ENCODE measurements at regions not wholly inside any gene's neighbourhood (a gene's known extent, or its start where the extent isn't known, plus 50 kb on each side); places are given as distances from the start of the nearest gene placed in this dataset.

- Histone ChIP-seq H3K4me3 (ENCODE audit: low read depth in 1 of 2, low read length in 2 of 2) (no peak overlapping the region), H3K27me3 (ENCODE audit: control insufficient read depth in 1 of 2, insufficient read depth in 2 of 2, low read length in 2 of 2) (no peaks in the 10 kb centered on the region), H3K9ac (ENCODE audit: low read length) (no peak overlapping the region), H3K27ac (ENCODE audit: low read depth, low read length) (no peak overlapping the region), H3K4me1 (ENCODE audit: insufficient read depth, low read length) (peaks cover 12% of the 10 kb centered on the region), H3K9me3 (ENCODE audit: low read length) (no peaks in the 10 kb centered on the region), H3K36me3 (ENCODE audit: insufficient read depth, low read length) (no peaks in the 10 kb centered on the region)
Measured at GRCh38 chr2:136651456-136652010, 113.8 kb upstream of the THSD7B start.

GRCh38 chr2:136647039-136647438 is 118.3 kb upstream of the THSD7B start:
- no peaks in the 10 kb centered on the region for H3K9me3 ChIP-seq (ENCODE audit: low read length)
- H3K27me3 ChIP-seq (ENCODE audit: control insufficient read depth in 1 of 2, insufficient read depth in 2 of 2, low read length in 2 of 2) = no peaks in the 10 kb centered on the region
- H3K9ac ChIP-seq (ENCODE audit: low read length) = no peak overlapping the region
- no peak overlapping the region for H3K27ac ChIP-seq (ENCODE audit: low read depth, low read length)
- H3K4me3 ChIP-seq (ENCODE audit: low read depth in 1 of 2, low read length in 2 of 2) = no peak overlapping the region
- peaks cover 8% of the 10 kb centered on the region for H3K4me1 ChIP-seq (ENCODE audit: insufficient read depth, low read length)
- H3K36me3 ChIP-seq (ENCODE audit: insufficient read depth, low read length) = no peaks in the 10 kb centered on the region

- Histone ChIP-seq H3K36me3 (ENCODE audit: insufficient read depth, low read length) (no peaks in the 10 kb centered on the region), H3K4me3 (ENCODE audit: low read depth in 1 of 2, low read length in 2 of 2) (no peak overlapping the region), H3K9ac (ENCODE audit: low read length) (no peak overlapping the region), H3K9me3 (ENCODE audit: low read length) (no peaks in the 10 kb centered on the region), H3K27me3 (ENCODE audit: control insufficient read depth in 1 of 2, insufficient read depth in 2 of 2, low read length in 2 of 2) (no peaks in the 10 kb centered on the region), H3K4me1 (ENCODE audit: insufficient read depth, low read length) (peaks cover 8% of the 10 kb centered on the region), H3K27ac (ENCODE audit: low read depth, low read length) (no peak overlapping the region)
Measured at GRCh38 chr2:136645236-136645828, 120.0 kb upstream of the THSD7B start.

- Histone ChIP-seq H3K27ac (ENCODE audit: low read depth, low read length) (no peak overlapping the region), H3K9me3 (ENCODE audit: low read length) (no peaks in the 10 kb centered on the region), H3K4me1 (ENCODE audit: insufficient read depth, low read length) (peaks cover 27% of the 10 kb centered on the region), H3K9ac (ENCODE audit: low read length) (no peak overlapping the region), H3K36me3 (ENCODE audit: insufficient read depth, low read length) (no peaks in the 10 kb centered on the region), H3K4me3 (ENCODE audit: low read depth in 1 of 2, low read length in 2 of 2) (no peak overlapping the region), H3K27me3 (ENCODE audit: control insufficient read depth in 1 of 2, insufficient read depth in 2 of 2, low read length in 2 of 2) (no peaks in the 10 kb centered on the region)
Measured at GRCh38 chr2:136639651-136640050, 125.7 kb upstream of the THSD7B start.

GRCh38 chr2:136638193-136638592 is 127.2 kb upstream of the THSD7B start:
- no peak overlapping the region for H3K4me3 ChIP-seq (ENCODE audit: low read depth in 1 of 2, low read length in 2 of 2)
- no peaks in the 10 kb centered on the region for H3K9me3 ChIP-seq (ENCODE audit: low read length)
- no peak overlapping the region for H3K9ac ChIP-seq (ENCODE audit: low read length)
- no peaks in the 10 kb centered on the region for H3K36me3 ChIP-seq (ENCODE audit: insufficient read depth, low read length)
- peaks cover 27% of the 10 kb centered on the region for H3K4me1 ChIP-seq (ENCODE audit: insufficient read depth, low read length)
- no peaks in the 10 kb centered on the region for H3K27me3 ChIP-seq (ENCODE audit: control insufficient read depth in 1 of 2, insufficient read depth in 2 of 2, low read length in 2 of 2)
- no peak overlapping the region for H3K27ac ChIP-seq (ENCODE audit: low read depth, low read length)

GRCh38 chr2:136637402-136637801 is 127.9 kb upstream of the THSD7B start:
- peaks cover 27% of the 10 kb centered on the region for H3K4me1 ChIP-seq (ENCODE audit: insufficient read depth, low read length)
- H3K27ac ChIP-seq (ENCODE audit: low read depth, low read length) = no peak overlapping the region
- no peak overlapping the region for H3K4me3 ChIP-seq (ENCODE audit: low read depth in 1 of 2, low read length in 2 of 2)
- no peaks in the 10 kb centered on the region for H3K27me3 ChIP-seq (ENCODE audit: control insufficient read depth in 1 of 2, insufficient read depth in 2 of 2, low read length in 2 of 2)
- no peaks in the 10 kb centered on the region for H3K9me3 ChIP-seq (ENCODE audit: low read length)
- no peak overlapping the region for H3K9ac ChIP-seq (ENCODE audit: low read length)
- H3K36me3 ChIP-seq (ENCODE audit: insufficient read depth, low read length) = no peaks in the 10 kb centered on the region

- no peak overlapping the region for H3K9ac ChIP-seq (ENCODE audit: low read length)
- peaks cover 12% of the 10 kb centered on the region for H3K4me1 ChIP-seq (ENCODE audit: insufficient read depth, low read length)
- H3K27me3 ChIP-seq (ENCODE audit: control insufficient read depth in 1 of 2, insufficient read depth in 2 of 2, low read length in 2 of 2) = no peaks in the 10 kb centered on the region
Measured at GRCh38 chr2:136628490-136628889, 136.9 kb upstream of the THSD7B start.

GRCh38 chr2:136613096-136613495 is 152.2 kb upstream of the THSD7B start:
- Histone ChIP-seq H3K9ac (ENCODE audit: low read length) (no peak overlapping the region), H3K4me1 (ENCODE audit: insufficient read depth, low read length) (no peaks in the 10 kb centered on the region), H3K9me3 (ENCODE audit: low read length) (no peaks in the 10 kb centered on the region), H3K27ac (ENCODE audit: low read depth, low read length) (no peak overlapping the region), H3K4me3 (ENCODE audit: low read depth in 1 of 2, low read length in 2 of 2) (no peak overlapping the region), H3K27me3 (ENCODE audit: control insufficient read depth in 1 of 2, insufficient read depth in 2 of 2, low read length in 2 of 2) (no peaks in the 10 kb centered on the region), H3K36me3 (ENCODE audit: insufficient read depth, low read length) (no peaks in the 10 kb centered on the region)

More at GRCh38 chr2:136628490-136628889, 136.9 kb upstream of the THSD7B start:
- H3K27ac ChIP-seq (ENCODE audit: low read depth, low read length) = no peak overlapping the region
- H3K4me3 ChIP-seq (ENCODE audit: low read depth in 1 of 2, low read length in 2 of 2) = no peak overlapping the region
- no peaks in the 10 kb centered on the region for H3K9me3 ChIP-seq (ENCODE audit: low read length)
- no peaks in the 10 kb centered on the region for H3K36me3 ChIP-seq (ENCODE audit: insufficient read depth, low read length)

- H3K36me3 ChIP-seq (ENCODE audit: insufficient read depth, low read length) = no peaks in the 10 kb centered on the region
- no peaks in the 10 kb centered on the region for H3K4me1 ChIP-seq (ENCODE audit: insufficient read depth, low read length)
- H3K27ac ChIP-seq (ENCODE audit: low read depth, low read length) = no peak overlapping the region
- H3K9ac ChIP-seq (ENCODE audit: low read length) = no peak overlapping the region
- no peaks in the 10 kb centered on the region for H3K27me3 ChIP-seq (ENCODE audit: control insufficient read depth in 1 of 2, insufficient read depth in 2 of 2, low read length in 2 of 2)
- H3K9me3 ChIP-seq (ENCODE audit: low read length) = no peaks in the 10 kb centered on the region
- no peak overlapping the region for H3K4me3 ChIP-seq (ENCODE audit: low read depth in 1 of 2, low read length in 2 of 2)
Measured at GRCh38 chr2:136612079-136612478, 153.3 kb upstream of the THSD7B start.

GRCh38 chr2:136611451-136611850 is 153.9 kb upstream of the THSD7B start:
- no peaks in the 10 kb centered on the region for H3K9me3 ChIP-seq (ENCODE audit: low read length)
- H3K36me3 ChIP-seq (ENCODE audit: insufficient read depth, low read length) = no peaks in the 10 kb centered on the region
- H3K4me1 ChIP-seq (ENCODE audit: insufficient read depth, low read length) = no peaks in the 10 kb centered on the region
- no peak overlapping the region for H3K4me3 ChIP-seq (ENCODE audit: low read depth in 1 of 2, low read length in 2 of 2)
- H3K27me3 ChIP-seq (ENCODE audit: control insufficient read depth in 1 of 2, insufficient read depth in 2 of 2, low read length in 2 of 2) = no peaks in the 10 kb centered on the region
- no peak overlapping the region for H3K27ac ChIP-seq (ENCODE audit: low read depth, low read length)
- H3K9ac ChIP-seq (ENCODE audit: low read length) = no peak overlapping the region

- no peak overlapping the region for H3K4me3 ChIP-seq (ENCODE audit: low read depth in 1 of 2, low read length in 2 of 2)
- H3K36me3 ChIP-seq (ENCODE audit: insufficient read depth, low read length) = no peaks in the 10 kb centered on the region
- no peak overlapping the region for H3K27ac ChIP-seq (ENCODE audit: low read depth, low read length)
- H3K9me3 ChIP-seq (ENCODE audit: low read length) = no peaks in the 10 kb centered on the region
- no peaks in the 10 kb centered on the region for H3K4me1 ChIP-seq (ENCODE audit: insufficient read depth, low read length)
- no peak overlapping the region for H3K9ac ChIP-seq (ENCODE audit: low read length)
- no peaks in the 10 kb centered on the region for H3K27me3 ChIP-seq (ENCODE audit: control insufficient read depth in 1 of 2, insufficient read depth in 2 of 2, low read length in 2 of 2)
Measured at GRCh38 chr2:136582628-136583205, 182.6 kb upstream of the THSD7B start.

GRCh38 chr2:136572335-136572734 is 193.0 kb upstream of the THSD7B start:
- H3K9me3 ChIP-seq (ENCODE audit: low read length) = no peaks in the 10 kb centered on the region
- H3K4me1 ChIP-seq (ENCODE audit: insufficient read depth, low read length) = peaks cover 8% of the 10 kb centered on the region
- H3K27ac ChIP-seq (ENCODE audit: low read depth, low read length) = no peak overlapping the region
- no peaks in the 10 kb centered on the region for H3K27me3 ChIP-seq (ENCODE audit: control insufficient read depth in 1 of 2, insufficient read depth in 2 of 2, low read length in 2 of 2)
- no peaks in the 10 kb centered on the region for H3K36me3 ChIP-seq (ENCODE audit: insufficient read depth, low read length)
- no peak overlapping the region for H3K4me3 ChIP-seq (ENCODE audit: low read depth in 1 of 2, low read length in 2 of 2)
- H3K9ac ChIP-seq (ENCODE audit: low read length) = no peak overlapping the region

Measured in muscle layer of colon (tissue), 2 donors.